HG03469 (cell line): ENCODE measurements at regions not wholly inside any gene's neighbourhood (a gene's known extent, or its start where the extent isn't known, plus 50 kb on each side); places are given as distances from the start of the nearest gene placed in this dataset.
"Not testable (repeated sequence)": the region's sequence is repeated elsewhere in the genome, so short reads cannot be mapped to it uniquely, and the experiment has no call there.

Experiments
- ATAC-seq: cut with Tn5 transposase; IDR thresholded peaks from one replicate; pipeline ENCODE4 v1.9.1; 2021; ENCODE audit warnings: mild to moderate bottlenecking, moderate library complexity, moderate number of reproducible peaks; ENCODE audit not compliant: unreplicated experiment

- ATAC-seq = no peak
Measured at GRCh38 chr13:50404769-50405168, 389.5 kb downstream of the KCNRG start.

GRCh38 chr13:50406831-50407230 lies 391.6 kb downstream of the KCNRG start:
- no peak for ATAC-seq

- ATAC-seq = no peak
Measured at GRCh38 chr13:50408068-50408467, 392.8 kb downstream of the KCNRG start.

GRCh38 chr13:50409220-50409619 lies 394.0 kb downstream of the KCNRG start:
- no peak for ATAC-seq

- no peak for ATAC-seq
Measured at GRCh38 chr13:50410921-50411746, 395.9 kb downstream of the KCNRG start.

- ATAC-seq = no peak
Measured at GRCh38 chr13:50412046-50412617, 396.9 kb downstream of the KCNRG start.

GRCh38 chr13:50414640-50415039 lies 399.4 kb downstream of the KCNRG start:
- no peak for ATAC-seq

GRCh38 chr13:50415428-50415827 lies 400.2 kb downstream of the KCNRG start:
- ATAC-seq = no peak

GRCh38 chr13:50417597-50417996 lies 402.4 kb downstream of the KCNRG start:
- no peak for ATAC-seq

GRCh38 chr13:50419331-50419865 lies 404.2 kb downstream of the KCNRG start:
- no peak for ATAC-seq

GRCh38 chr13:50419896-50420295 lies 404.7 kb downstream of the KCNRG start:
- no peak for ATAC-seq

- ATAC-seq = no peak
Measured at GRCh38 chr13:50420718-50421472, 405.7 kb downstream of the KCNRG start.

- no peak for ATAC-seq
Measured at GRCh38 chr13:50421473-50422130, 406.4 kb downstream of the KCNRG start.

GRCh38 chr13:50422181-50423148 lies 407.2 kb downstream of the KCNRG start:
- ATAC-seq = no peak

- ATAC-seq = no peak
Measured at GRCh38 chr13:50424993-50425392, 409.7 kb downstream of the KCNRG start.

GRCh38 chr13:50425772-50426171 lies 410.5 kb downstream of the KCNRG start:
- no peak for ATAC-seq

GRCh38 chr13:50426927-50427326 lies 411.7 kb downstream of the KCNRG start:
- ATAC-seq = no peak

GRCh38 chr13:50427511-50427910 lies 412.3 kb downstream of the KCNRG start:
- not testable (repeated sequence) for ATAC-seq

GRCh38 chr13:50428183-50428877 lies 413.1 kb downstream of the KCNRG start:
- ATAC-seq = no peak
